Peyer's patch (tissue), 4 donors: ENCODE measurements at regions not wholly inside any gene's neighbourhood (a gene's known extent, or its start where the extent isn't known, plus 50 kb on each side); places are given as distances from the start of the nearest gene placed in this dataset.

Source experiments
- DNase-seq, 3 donors: peaks; one replicate each; pipeline ENCODE4 v3.0.0-alpha.2; 2017 to 2019
- H3K27ac ChIP-seq, 4 donors: fragments of 200-600 bp; sonication (generic); one replicate each; pipeline ENCODE4 v1.5.1; 2016 to 2019
- H3K27me3 ChIP-seq, 2 donors: fragments of 200-600 bp; sonication (generic); one replicate each; pipeline ENCODE4 v1.5.1; 2019
- H3K36me3 ChIP-seq, 3 donors: fragments of 200-600 bp; sonication (generic); one replicate each; pipeline ENCODE4 v1.5.1; 2016 to 2019
- H3K4me1 ChIP-seq, 4 donors: fragments of 200-600 bp; sonication (generic); one replicate each; pipeline ENCODE4 v1.5.1; 2016 to 2019
- H3K4me3 ChIP-seq, 4 donors: fragments of 200-600 bp; sonication (generic); 1 replicate in 3 of 4; 2 replicates in 1 of 4; pipeline ENCODE4 v1.5.1; 2016 to 2019; ENCODE audit warnings: mild to moderate bottlenecking in 1 of 4
- H3K9me3 ChIP-seq, 4 donors: fragments of 200-600 bp; sonication (generic); one replicate each; pipeline ENCODE4 v1.5.1; 2016 to 2019; ENCODE audit warnings: mild to moderate bottlenecking in 1 of 4
- POLR2A ChIP-seq, 2 donors: fragments of 450-650 bp; IDR thresholded peaks; one replicate each; pipeline ENCODE4 v1.5.1; 2017; ENCODE audit warnings: antibody characterized with exemption in 2 of 2, mild to moderate bottlenecking in 2 of 2, moderate library complexity in 2 of 2
- TF ChIP-seq, protein P1 (sequence below), 6 experiments: fragments of 450-650 bp in 4 of 6; fragments of 200-600 bp in 2 of 6; sonication (generic) in 1 of 6; IDR thresholded peaks; one replicate each; pipeline ENCODE4 v1.5.1; 2017 to 2019; ENCODE audit warnings: antibody characterized with exemption in 6 of 6, mild to moderate bottlenecking in 3 of 6, moderate library complexity in 1 of 6

DNA sequence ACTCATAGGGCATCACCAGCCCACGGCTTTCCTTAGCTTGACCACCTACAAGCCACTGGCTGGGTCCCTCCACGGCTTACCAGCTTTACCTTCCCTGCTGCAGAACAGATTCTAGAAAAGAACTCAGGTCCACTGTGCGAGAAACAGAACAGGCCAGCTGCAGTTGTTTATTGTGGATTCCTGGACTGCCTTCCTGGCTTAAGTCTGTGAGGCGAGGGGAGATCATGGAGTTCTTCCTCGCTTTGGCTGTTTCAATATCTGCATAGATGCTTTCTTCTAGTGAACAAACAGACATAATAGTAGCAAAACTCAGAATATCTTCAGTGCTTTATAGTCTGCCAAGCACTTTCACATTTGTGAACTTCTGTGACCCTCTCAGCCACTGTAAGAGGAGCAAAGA is 162.9 kb upstream of the HABP2 start:
- H3K27ac ChIP-seq = no peak overlapping the region
- no peaks in the 10 kb centered on the region for H3K27me3 ChIP-seq
- no peak overlapping the region for H3K4me3 ChIP-seq
- H3K36me3 ChIP-seq = no peaks in the 10 kb centered on the region
- DNase-seq = no peak
- no peaks in the 10 kb centered on the region for H3K9me3 ChIP-seq
- no peak for TF ChIP-seq POLR2A (IDR thresholded peaks at IDR 0.05)
- TF ChIP-seq, protein P1, sequence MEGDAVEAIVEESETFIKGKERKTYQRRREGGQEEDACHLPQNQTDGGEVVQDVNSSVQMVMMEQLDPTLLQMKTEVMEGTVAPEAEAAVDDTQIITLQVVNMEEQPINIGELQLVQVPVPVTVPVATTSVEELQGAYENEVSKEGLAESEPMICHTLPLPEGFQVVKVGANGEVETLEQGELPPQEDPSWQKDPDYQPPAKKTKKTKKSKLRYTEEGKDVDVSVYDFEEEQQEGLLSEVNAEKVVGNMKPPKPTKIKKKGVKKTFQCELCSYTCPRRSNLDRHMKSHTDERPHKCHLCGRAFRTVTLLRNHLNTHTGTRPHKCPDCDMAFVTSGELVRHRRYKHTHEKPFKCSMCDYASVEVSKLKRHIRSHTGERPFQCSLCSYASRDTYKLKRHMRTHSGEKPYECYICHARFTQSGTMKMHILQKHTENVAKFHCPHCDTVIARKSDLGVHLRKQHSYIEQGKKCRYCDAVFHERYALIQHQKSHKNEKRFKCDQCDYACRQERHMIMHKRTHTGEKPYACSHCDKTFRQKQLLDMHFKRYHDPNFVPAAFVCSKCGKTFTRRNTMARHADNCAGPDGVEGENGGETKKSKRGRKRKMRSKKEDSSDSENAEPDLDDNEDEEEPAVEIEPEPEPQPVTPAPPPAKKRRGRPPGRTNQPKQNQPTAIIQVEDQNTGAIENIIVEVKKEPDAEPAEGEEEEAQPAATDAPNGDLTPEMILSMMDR (IDR thresholded peaks at IDR 0.05) = no peak
- H3K4me1 ChIP-seq = peaks cover 0 to 7% (median 0%) of the 10 kb centered on the region in 4 donors

DNA sequence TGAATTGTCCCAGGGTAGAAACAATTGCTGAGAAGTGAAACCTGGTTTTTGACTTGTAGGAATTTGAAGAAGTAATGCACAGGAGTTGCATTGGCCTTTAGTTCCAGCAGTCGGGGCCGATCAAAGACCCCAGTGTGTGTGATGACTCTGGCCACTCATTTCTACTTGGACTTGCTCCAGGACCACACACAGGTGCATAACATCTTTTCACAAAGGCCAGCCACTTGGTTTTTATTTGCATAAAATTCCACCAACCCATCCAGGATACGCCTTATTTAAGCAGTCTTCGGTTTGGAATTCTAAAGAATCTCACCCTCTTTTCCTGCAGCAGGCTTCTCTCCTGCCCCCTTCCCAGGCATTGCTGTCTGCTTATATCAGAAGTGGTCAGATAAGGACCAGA is 162.0 kb upstream of the HABP2 start:
- no peaks in the 10 kb centered on the region for H3K9me3 ChIP-seq
- H3K27ac ChIP-seq = no peak overlapping the region
- H3K36me3 ChIP-seq = no peaks in the 10 kb centered on the region
- H3K4me1 ChIP-seq = peaks cover 0 to 6% (median 0%) of the 10 kb centered on the region in 4 donors
- H3K27me3 ChIP-seq = no peaks in the 10 kb centered on the region
- DNase-seq = no peak
- TF ChIP-seq, protein P1 (IDR thresholded peaks at IDR 0.05) = no peak
- TF ChIP-seq POLR2A (IDR thresholded peaks at IDR 0.05) = no peak
- H3K4me3 ChIP-seq = no peak overlapping the region

DNA sequence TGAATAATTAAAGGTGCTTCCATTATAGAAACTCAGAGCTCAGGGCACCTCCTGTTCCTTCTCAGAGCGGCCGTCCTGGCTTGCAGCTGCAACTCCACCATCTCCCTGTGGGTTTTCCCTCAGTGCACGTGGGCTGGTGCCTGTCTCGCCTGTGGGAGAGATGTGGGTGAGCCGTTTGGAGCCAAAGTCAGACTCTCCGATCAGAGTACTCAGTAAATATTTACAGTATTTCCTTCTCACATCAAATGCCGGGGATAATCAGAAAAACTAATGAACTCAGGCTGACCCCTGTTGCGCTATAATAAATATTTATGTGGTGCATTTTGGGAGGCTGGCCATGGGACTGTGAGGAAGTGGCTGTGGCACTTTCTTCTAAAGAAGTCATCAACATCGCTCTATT is 155.8 kb upstream of the HABP2 start:
- Histone ChIP-seq H3K4me3 (no peak overlapping the region), H3K36me3 (no peaks in the 10 kb centered on the region), H3K27me3 (no peaks in the 10 kb centered on the region), H3K4me1 (no peaks in the 10 kb centered on the region), H3K9me3 (no peaks in the 10 kb centered on the region), H3K27ac (no peak overlapping the region)
- TF ChIP-seq POLR2A (IDR thresholded peaks at IDR 0.05) = no peak
- TF ChIP-seq, protein P1 (IDR thresholded peaks at IDR 0.05) = no peak
- no peak for DNase-seq

DNA sequence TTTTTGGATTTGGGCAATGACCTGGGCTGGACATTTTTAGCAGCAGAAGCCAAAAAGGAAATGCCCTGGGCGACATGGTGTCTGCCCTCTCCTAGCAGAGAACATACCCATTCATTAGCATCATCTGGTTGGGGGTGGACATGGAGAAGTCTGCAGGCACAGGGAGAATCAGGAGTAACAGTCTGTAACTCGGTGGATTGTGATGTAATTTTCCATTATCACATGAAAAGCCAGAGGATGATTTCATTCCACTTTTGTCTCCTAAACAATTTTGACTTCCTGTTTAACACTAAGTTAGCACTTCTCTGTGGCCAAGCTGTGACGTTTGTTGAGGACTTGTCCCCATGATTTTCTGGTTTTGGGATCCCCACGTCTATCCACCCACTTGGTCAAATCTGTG is 153.8 kb upstream of the HABP2 start:
- no peak overlapping the region for H3K27ac ChIP-seq

DNA sequence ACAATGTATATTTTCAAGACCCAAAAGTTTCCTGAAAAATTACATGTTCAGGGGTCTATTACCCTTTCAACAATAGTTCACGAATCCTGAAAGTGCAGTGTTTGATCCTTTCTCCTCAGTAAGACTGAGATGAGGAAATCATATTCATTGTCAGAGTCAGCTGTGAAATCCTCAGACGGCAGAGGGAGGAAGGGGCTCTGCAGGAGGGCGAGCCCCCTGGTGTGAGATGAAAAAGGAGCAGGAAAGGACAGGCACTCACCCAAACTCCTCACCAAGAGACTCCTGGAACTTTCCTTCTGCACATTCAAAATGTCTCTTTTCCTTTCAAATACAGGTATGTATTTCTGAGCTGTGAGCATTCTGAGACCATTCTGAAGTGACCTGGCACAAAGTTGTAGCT is 150.3 kb upstream of the HABP2 start:
- no peak for DNase-seq
- Histone ChIP-seq H3K4me3 (no peak overlapping the region), H3K9me3 (no peaks in the 10 kb centered on the region), H3K36me3 (no peaks in the 10 kb centered on the region), H3K4me1 (no peaks in the 10 kb centered on the region), H3K27me3 (no peaks in the 10 kb centered on the region), H3K27ac (no peak overlapping the region)
- TF ChIP-seq, protein P1 (IDR thresholded peaks at IDR 0.05) = no peak
- TF ChIP-seq POLR2A (IDR thresholded peaks at IDR 0.05) = no peak

More for the DNA sequence above, 153.8 kb upstream of the HABP2 start:
- no peak for DNase-seq
- Histone ChIP-seq H3K36me3 (no peaks in the 10 kb centered on the region), H3K4me1 (no peaks in the 10 kb centered on the region), H3K4me3 (no peak overlapping the region), H3K9me3 (no peaks in the 10 kb centered on the region), H3K27me3 (no peaks in the 10 kb centered on the region)
- TF ChIP-seq, protein P1 (IDR thresholded peaks at IDR 0.05) = no peak
- TF ChIP-seq POLR2A (IDR thresholded peaks at IDR 0.05) = no peak

DNA sequence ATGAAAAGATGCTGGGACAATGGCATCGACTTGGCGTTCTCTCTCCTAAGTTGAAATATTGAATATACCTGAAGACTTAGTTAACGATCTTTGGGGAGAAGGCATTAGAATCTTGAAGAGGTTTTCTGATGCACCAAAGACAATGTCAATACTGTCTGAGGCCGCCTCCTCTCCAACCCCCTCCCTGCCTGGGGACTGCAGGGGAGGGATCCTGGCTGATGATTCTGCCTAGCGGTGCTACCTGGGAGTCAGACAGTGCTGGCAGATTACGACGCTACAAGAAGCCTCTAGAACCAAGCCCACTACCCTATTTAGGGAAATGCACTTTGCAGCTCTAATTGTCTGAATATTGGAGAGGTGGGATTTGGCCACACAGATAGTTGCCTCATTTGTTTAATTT is 145.6 kb upstream of the HABP2 start:
- Histone ChIP-seq H3K4me1 (no peaks in the 10 kb centered on the region), H3K9me3 (no peaks in the 10 kb centered on the region), H3K27ac (no peak overlapping the region), H3K36me3 (no peaks in the 10 kb centered on the region), H3K27me3 (no peaks in the 10 kb centered on the region), H3K4me3 (no peak overlapping the region)
- TF ChIP-seq POLR2A (IDR thresholded peaks at IDR 0.05) = no peak
- TF ChIP-seq, protein P1 (IDR thresholded peaks at IDR 0.05) = no peak
- no peak for DNase-seq
